Chondrocyte (in vitro differentiated cells): ENCODE measurements at regions not wholly inside any gene's neighbourhood (a gene's known extent, or its start where the extent isn't known, plus 50 kb on each side); places are given as distances from the start of the nearest gene placed in this dataset.

Experiments used
- DNase-seq: peaks from one replicate; pipeline ENCODE4 v3.0.0; 2021; ENCODE audit warnings: mixed read lengths, low spot score
- H3K27ac Mint-ChIP-seq: one replicate; pipeline ENCODE4 v1.8.0; 2021; ENCODE audit warnings: mild to moderate bottlenecking, moderate library complexity, mixed read lengths; ENCODE audit not compliant: unreplicated experiment
- H3K27me3 Mint-ChIP-seq: 2 replicates; pipeline ENCODE4 v1.8.0; 2021; ENCODE audit warnings: low read depth, mixed read lengths
- H3K36me3 Mint-ChIP-seq: 2 replicates; pipeline ENCODE4 v1.8.0; 2021; ENCODE audit warnings: low read depth, mixed read lengths
- H3K4me1 Mint-ChIP-seq: 2 replicates; pipeline ENCODE4 v1.8.0; 2021; ENCODE audit warnings: low read depth, mild to moderate bottlenecking, mixed read lengths
- H3K4me3 Mint-ChIP-seq: one replicate; pipeline ENCODE4 v1.8.0; 2021; ENCODE audit warnings: mild to moderate bottlenecking, moderate library complexity, mixed read lengths; ENCODE audit not compliant: unreplicated experiment
- H3K9me3 Mint-ChIP-seq: 2 replicates; pipeline ENCODE4 v1.8.0; 2021; ENCODE audit warnings: low read depth, mixed read lengths
- TF ChIP-seq, protein P1 (sequence below): fragments of 200-600 bp; sonication (generic); IDR thresholded peaks from 2 replicates; pipeline ENCODE4 v1.5.0; 2021; ENCODE audit warnings: antibody characterized with exemption, mild to moderate bottlenecking, moderate library complexity

- Mint-ChIP-seq H3K4me1 (no peaks in the 10 kb centered on the region), H3K4me3 (no peak overlapping the region), H3K9me3 (no peaks in the 10 kb centered on the region), H3K27ac (no peak overlapping the region), H3K36me3 (no peaks in the 10 kb centered on the region), H3K27me3 (no peaks in the 10 kb centered on the region)
- TF ChIP-seq, protein P1, sequence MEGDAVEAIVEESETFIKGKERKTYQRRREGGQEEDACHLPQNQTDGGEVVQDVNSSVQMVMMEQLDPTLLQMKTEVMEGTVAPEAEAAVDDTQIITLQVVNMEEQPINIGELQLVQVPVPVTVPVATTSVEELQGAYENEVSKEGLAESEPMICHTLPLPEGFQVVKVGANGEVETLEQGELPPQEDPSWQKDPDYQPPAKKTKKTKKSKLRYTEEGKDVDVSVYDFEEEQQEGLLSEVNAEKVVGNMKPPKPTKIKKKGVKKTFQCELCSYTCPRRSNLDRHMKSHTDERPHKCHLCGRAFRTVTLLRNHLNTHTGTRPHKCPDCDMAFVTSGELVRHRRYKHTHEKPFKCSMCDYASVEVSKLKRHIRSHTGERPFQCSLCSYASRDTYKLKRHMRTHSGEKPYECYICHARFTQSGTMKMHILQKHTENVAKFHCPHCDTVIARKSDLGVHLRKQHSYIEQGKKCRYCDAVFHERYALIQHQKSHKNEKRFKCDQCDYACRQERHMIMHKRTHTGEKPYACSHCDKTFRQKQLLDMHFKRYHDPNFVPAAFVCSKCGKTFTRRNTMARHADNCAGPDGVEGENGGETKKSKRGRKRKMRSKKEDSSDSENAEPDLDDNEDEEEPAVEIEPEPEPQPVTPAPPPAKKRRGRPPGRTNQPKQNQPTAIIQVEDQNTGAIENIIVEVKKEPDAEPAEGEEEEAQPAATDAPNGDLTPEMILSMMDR: no peak
- DNase-seq: no peak
Measured at GRCh38 chr3:162842549-162843216, 1346.1 kb downstream of the OTOL1 start.

DNA sequence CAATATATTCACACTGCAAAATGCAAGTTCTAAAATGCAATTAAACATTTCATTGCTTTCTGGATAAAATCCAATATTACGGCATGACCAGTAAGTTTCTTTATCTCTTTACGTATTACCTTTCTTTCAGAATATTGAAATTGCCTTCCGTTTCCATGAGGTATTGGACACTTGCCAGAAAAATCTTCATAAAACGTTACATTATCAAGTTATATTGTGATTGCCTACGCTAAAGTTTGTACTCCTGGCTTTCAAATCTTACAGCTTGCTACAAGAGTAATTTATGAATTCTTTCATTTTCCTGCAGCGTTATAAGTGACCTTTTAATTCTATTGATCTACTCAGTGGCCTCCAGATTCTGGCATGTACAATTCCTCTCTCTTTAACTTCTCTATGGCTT is 1349.3 kb downstream of the OTOL1 start:
- TF ChIP-seq, protein P1: no peak
- Mint-ChIP-seq H3K4me1 (no peaks in the 10 kb centered on the region), H3K4me3 (no peak overlapping the region), H3K36me3 (no peaks in the 10 kb centered on the region), H3K27me3 (no peaks in the 10 kb centered on the region), H3K9me3 (no peaks in the 10 kb centered on the region), H3K27ac (no peak overlapping the region)
- no peak for DNase-seq

- Mint-ChIP-seq H3K27me3 (no peaks in the 10 kb centered on the region), H3K9me3 (no peaks in the 10 kb centered on the region), H3K36me3 (no peaks in the 10 kb centered on the region), H3K27ac (no peak overlapping the region), H3K4me3 (no peak overlapping the region), H3K4me1 (no peaks in the 10 kb centered on the region)
- DNase-seq: no peak
- TF ChIP-seq, protein P1: peak; percentile 41
Measured at GRCh38 chr3:162847511-162847910, 1350.9 kb downstream of the OTOL1 start.

GRCh38 chr3:162863579-162863978 is 1367.0 kb downstream of the OTOL1 start:
- Mint-ChIP-seq H3K36me3 (no peaks in the 10 kb centered on the region), H3K9me3 (peaks cover 2% of the 10 kb centered on the region), H3K27me3 (no peaks in the 10 kb centered on the region), H3K27ac (no peak overlapping the region), H3K4me1 (no peaks in the 10 kb centered on the region), H3K4me3 (no peak overlapping the region)
- DNase-seq: no peak
- TF ChIP-seq, protein P1: no peak

DNA sequence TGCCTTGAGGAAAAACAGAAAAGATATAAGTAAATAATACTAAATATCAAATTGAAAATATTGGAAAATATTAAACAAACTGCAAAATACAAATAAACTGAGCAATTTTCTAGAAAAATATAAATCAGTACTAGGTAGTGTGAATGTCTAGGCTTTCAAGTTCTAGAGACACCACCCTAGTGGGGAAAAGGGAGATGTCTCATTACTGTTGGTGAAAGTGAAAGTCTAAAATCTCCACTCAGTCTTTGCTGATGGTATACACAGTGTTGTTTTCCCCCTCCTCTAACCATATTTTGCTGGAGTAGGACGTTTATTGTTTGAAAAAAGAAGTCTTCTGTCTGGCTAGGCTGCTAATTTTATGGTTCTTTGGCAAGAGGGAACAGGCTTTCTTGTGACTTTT is 1368.9 kb downstream of the OTOL1 start:
- no peaks in the 10 kb centered on the region for H3K27me3 Mint-ChIP-seq
- no peak overlapping the region for H3K27ac Mint-ChIP-seq
- H3K36me3 Mint-ChIP-seq: no peaks in the 10 kb centered on the region
- no peak overlapping the region for H3K4me3 Mint-ChIP-seq
- TF ChIP-seq, protein P1: peak; percentile 14
- no peaks in the 10 kb centered on the region for H3K4me1 Mint-ChIP-seq
- DNase-seq: no peak
- H3K9me3 Mint-ChIP-seq: peaks cover 2% of the 10 kb centered on the region
